Transverse colon (tissue), 3 donors: ENCODE measurements at regions not wholly inside any gene's neighbourhood (a gene's known extent, or its start where the extent isn't known, plus 50 kb on each side); places are given as distances from the start of the nearest gene placed in this dataset.

Experiments used
- EP300 ChIP-seq: sonication (generic); formaldehyde crosslinking; IDR thresholded peaks from one replicate; pipeline ENCODE4 v1.6.1; 2017; ENCODE audit warnings: antibody characterized with exemption, low read depth
- TF ChIP-seq, protein P1 (sequence below), 5 experiments: fragments of 200-600 bp in 3 of 5; fragments of 450-650 bp in 2 of 5; sonication (generic) in 3 of 5; IDR thresholded peaks; 1 replicate in 2 of 5; 2 replicates in 3 of 5; pipeline ENCODE4 v1.5.1; 2016 to 2017; ENCODE audit warnings: antibody characterized with exemption in 5 of 5, inconsistent platforms in 3 of 5, mild to moderate bottlenecking in 2 of 5, moderate library complexity in 1 of 5

DNA sequence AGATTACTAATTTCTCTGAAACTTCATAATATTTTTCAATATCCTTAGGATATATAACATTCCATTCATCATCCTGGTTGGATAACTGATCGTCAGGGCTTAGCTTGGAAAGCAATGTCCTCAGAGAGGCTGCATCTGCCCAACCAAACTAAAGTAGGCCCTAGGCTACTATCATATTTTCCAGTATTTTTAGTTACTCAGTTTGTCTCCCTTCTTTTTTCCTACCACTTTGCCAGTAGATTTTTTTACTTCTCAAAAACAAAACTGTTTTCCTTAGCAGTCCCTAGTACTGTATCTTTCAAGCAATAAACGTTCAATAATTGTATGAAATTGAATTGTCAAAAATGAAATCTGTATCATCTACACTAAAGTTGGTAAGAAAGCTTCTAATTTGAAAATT lies 452.0 kb downstream of the TFEC start:
- TF ChIP-seq, protein P1, sequence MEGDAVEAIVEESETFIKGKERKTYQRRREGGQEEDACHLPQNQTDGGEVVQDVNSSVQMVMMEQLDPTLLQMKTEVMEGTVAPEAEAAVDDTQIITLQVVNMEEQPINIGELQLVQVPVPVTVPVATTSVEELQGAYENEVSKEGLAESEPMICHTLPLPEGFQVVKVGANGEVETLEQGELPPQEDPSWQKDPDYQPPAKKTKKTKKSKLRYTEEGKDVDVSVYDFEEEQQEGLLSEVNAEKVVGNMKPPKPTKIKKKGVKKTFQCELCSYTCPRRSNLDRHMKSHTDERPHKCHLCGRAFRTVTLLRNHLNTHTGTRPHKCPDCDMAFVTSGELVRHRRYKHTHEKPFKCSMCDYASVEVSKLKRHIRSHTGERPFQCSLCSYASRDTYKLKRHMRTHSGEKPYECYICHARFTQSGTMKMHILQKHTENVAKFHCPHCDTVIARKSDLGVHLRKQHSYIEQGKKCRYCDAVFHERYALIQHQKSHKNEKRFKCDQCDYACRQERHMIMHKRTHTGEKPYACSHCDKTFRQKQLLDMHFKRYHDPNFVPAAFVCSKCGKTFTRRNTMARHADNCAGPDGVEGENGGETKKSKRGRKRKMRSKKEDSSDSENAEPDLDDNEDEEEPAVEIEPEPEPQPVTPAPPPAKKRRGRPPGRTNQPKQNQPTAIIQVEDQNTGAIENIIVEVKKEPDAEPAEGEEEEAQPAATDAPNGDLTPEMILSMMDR (IDR thresholded peaks at IDR 0.05) = no peak
- no peak for TF ChIP-seq EP300
